ENCODE measurements at regions not wholly inside any gene's neighbourhood (a gene's known extent, or its start where the extent isn't known, plus 50 kb on each side); places are given as distances from the start of the nearest gene placed in this dataset.

- H3K4me3 ChIP-seq (ENCODE audit: low read depth, low read length): no peak overlapping the region
- H3K27me3 ChIP-seq (ENCODE audit: control insufficient read depth, insufficient read depth, low read length): peaks cover 5% of the 10 kb centered on the region
- DNase-seq (ENCODE audit: low read depth): no peak
- no peak for TF ChIP-seq CTCF (IDR thresholded peaks at IDR 0.05; ENCODE audit: insufficient read depth, low read depth, low read length)
- ChIA-PET CTCF (no interaction called here), POLR2A (no interaction called here)
- H3K36me3 ChIP-seq (ENCODE audit: control insufficient read depth, insufficient read depth, low read length): no peaks in the 10 kb centered on the region
Measured at GRCh38 chr10:62880162-62880561, 64.0 kb upstream of the EGR2 start.

- no peaks in the 10 kb centered on the region for H3K36me3 ChIP-seq (ENCODE audit: control insufficient read depth, insufficient read depth, low read length)
- no peak for DNase-seq (ENCODE audit: low read depth)
- no peak overlapping the region for H3K4me3 ChIP-seq (ENCODE audit: low read depth, low read length)
- ChIA-PET CTCF (no interaction called here), POLR2A (no interaction called here)
- no peak for TF ChIP-seq CTCF (IDR thresholded peaks at IDR 0.05; ENCODE audit: insufficient read depth, low read depth, low read length)
- H3K27me3 ChIP-seq (ENCODE audit: control insufficient read depth, insufficient read depth, low read length): peaks cover 4% of the 10 kb centered on the region
Measured at GRCh38 chr10:62873866-62874265, 57.7 kb upstream of the EGR2 start.

- DNase-seq (ENCODE audit: low read depth): no peak
- no peak for TF ChIP-seq CTCF (IDR thresholded peaks at IDR 0.05; ENCODE audit: insufficient read depth, low read depth, low read length)
- ChIA-PET POLR2A (interaction anchor here (0.7 kb wide), 1 partner anchor 64 kb away, joined by 5 read pairs; no protein-coding TSS in a partner anchor), CTCF (no interaction called here)
- H3K27me3 ChIP-seq (ENCODE audit: control insufficient read depth, insufficient read depth, low read length): no peaks in the 10 kb centered on the region
- no peaks in the 10 kb centered on the region for H3K36me3 ChIP-seq (ENCODE audit: control insufficient read depth, insufficient read depth, low read length)
- H3K4me3 ChIP-seq (ENCODE audit: low read depth, low read length): no peak overlapping the region
Measured at GRCh38 chr10:62870866-62871265, 54.7 kb upstream of the EGR2 start.

GRCh38 chr10:62869958-62870357 is 53.8 kb upstream of the EGR2 start:
- H3K4me3 ChIP-seq (ENCODE audit: low read depth, low read length): no peak overlapping the region
- TF ChIP-seq CTCF (IDR thresholded peaks at IDR 0.05; ENCODE audit: insufficient read depth, low read depth, low read length): no peak
- POLR2A ChIA-PET: no interaction called here
- H3K27me3 ChIP-seq (ENCODE audit: control insufficient read depth, insufficient read depth, low read length): no peaks in the 10 kb centered on the region
- no peaks in the 10 kb centered on the region for H3K36me3 ChIP-seq (ENCODE audit: control insufficient read depth, insufficient read depth, low read length)
- DNase-seq (ENCODE audit: low read depth): no peak
- CTCF ChIA-PET: interaction anchor here (0.8 kb wide), 1 partner anchor 15 kb away, joined by 3 read pairs; no protein-coding TSS in a partner anchor

GRCh38 chr10:62866941-62867340 is 50.8 kb upstream of the EGR2 start:
- no peak for DNase-seq (ENCODE audit: low read depth)
- no peaks in the 10 kb centered on the region for H3K27me3 ChIP-seq (ENCODE audit: control insufficient read depth, insufficient read depth, low read length)
- H3K4me3 ChIP-seq (ENCODE audit: low read depth, low read length): no peak overlapping the region
- H3K36me3 ChIP-seq (ENCODE audit: control insufficient read depth, insufficient read depth, low read length): no peaks in the 10 kb centered on the region
- TF ChIP-seq CTCF (IDR thresholded peaks at IDR 0.05; ENCODE audit: insufficient read depth, low read depth, low read length): no peak
- ChIA-PET POLR2A (no interaction called here), CTCF (interaction anchor here (0.6 kb wide), 1 partner anchor 18 kb away, joined by 4 read pairs; no protein-coding TSS in a partner anchor)

Measured in BJ (cell line).